HCT116 (cell line): ENCODE measurements at regions not wholly inside any gene's neighbourhood (a gene's known extent, or its start where the extent isn't known, plus 50 kb on each side); places are given as distances from the start of the nearest gene placed in this dataset.

Source experiments
- ATAC-seq: fragments of 200-7000 bp; cut with Tn5 transposase; 2 replicates; pipeline ENCODE4 v1.9.1; 2020; ENCODE audit warnings: mild to moderate bottlenecking, moderate library complexity
- BruUV-seq: library from RNA; stranded (reverse); fragments of 400-500 nt; replicated peaks from 2 replicates; lab custom pipeline; 2021; lab: Mats Ljungman, UMichigan
- CTCF ChIA-PET: fragments of 300-600 bp; sonication (Branson Sonifier 250); formaldehyde crosslinking; loops from one replicate; lab custom pipeline; 2021; ENCODE audit warnings: antibody characterized with exemption; lab: Charles Lee
- POLR2A ChIA-PET: fragments of 300-600, 350-600 bp; sonication (Branson Sonifier 250); formaldehyde crosslinking; loops from one replicate; lab custom pipeline; 2021; ENCODE audit warnings: antibody characterized with exemption; lab: Charles Lee
- RAD21 ChIA-PET, 2 experiments: fragments of 300-600 bp; sonication (Branson Sonifier 250); formaldehyde crosslinking; loops; one replicate each; lab custom pipeline; 2023; ENCODE audit warnings: low total read pairs in 2 of 2; ENCODE audit not compliant: uncharacterized antibody in 2 of 2, unreplicated experiment in 2 of 2, low non-redundant PET in 1 of 2; lab: Charles Lee
- DNase-seq: peaks from one replicate; pipeline ENCODE4 v3.0.0-alpha.2; 2010; ENCODE audit warnings: low read depth, low spot score
- H2AFZ ChIP-seq: fragments of 200-600 bp; shearing (Covaris generic), sonication (generic); 2 replicates; pipeline ENCODE4 v1.6.1; 2017; ENCODE audit warnings: low read depth, mixed run types, mixed read lengths, antibody characterized with exemption, low read length; ENCODE audit not compliant: poor library complexity, severe bottlenecking
- H3K27ac ChIP-seq: 2 replicates; pipeline ENCODE4 v1.5.1; 2012; ENCODE audit warnings: low read depth, low read length
- H3K27me3 ChIP-seq: fragments of 200-600 bp; sonication (generic); 2 replicates; pipeline ENCODE4 v1.6.1; 2016; ENCODE audit warnings: mixed run types, low read length, mixed read lengths; ENCODE audit not compliant: insufficient read depth
- H3K36me3 ChIP-seq, 2 experiments: fragments of 200-500 bp in 1 of 2; fragments of 200-600 bp in 1 of 2; sonication (Bioruptor generic) in 1 of 2; sonication (generic) in 1 of 2; 2 replicates each; pipeline versions ENCODE4 v1.5.1 to v1.6.1; 2014 to 2016; ENCODE audit warnings: low read length in 2 of 2, inconsistent platforms in 1 of 2, mixed read lengths in 1 of 2, mixed run types in 1 of 2; ENCODE audit not compliant: insufficient read depth in 2 of 2, control insufficient read depth in 1 of 2
- H3K4me1 ChIP-seq, 2 experiments: fragments of 200-600 bp in 1 of 2; sonication (generic) in 1 of 2; 2 replicates each; pipeline versions ENCODE4 v1.5.1 to v1.6.1; 2012 to 2017; ENCODE audit warnings: low read length in 2 of 2, inconsistent platforms in 1 of 2, mild to moderate bottlenecking in 1 of 2, mixed read lengths in 1 of 2, mixed run types in 1 of 2, moderate library complexity in 1 of 2; ENCODE audit not compliant: insufficient read depth in 2 of 2, control insufficient read depth in 1 of 2
- H3K4me2 ChIP-seq: fragments of 200-600 bp; sonication (generic); 2 replicates; pipeline ENCODE4 v1.6.1; 2017; ENCODE audit warnings: mixed run types, low read length, mixed read lengths
- H3K4me3 ChIP-seq, 2 experiments: fragments of 200-600 bp in 1 of 2; sonication (generic) in 1 of 2; replicated peaks in 1 of 2; 2 replicates each; pipeline ENCODE4 v1.5.1; 2011 to 2016; ENCODE audit warnings: low read length in 2 of 2, control low read depth in 1 of 2, low read depth in 1 of 2, mild to moderate bottlenecking in 1 of 2, mixed read lengths in 1 of 2, mixed run types in 1 of 2
- H3K79me2 ChIP-seq: fragments of 200-600 bp; sonication (generic); 2 replicates; pipeline ENCODE4 v1.6.1; 2017; ENCODE audit warnings: mild to moderate bottlenecking, mixed run types, low read length, moderate library complexity, mixed read lengths; ENCODE audit not compliant: insufficient read depth
- H3K9ac ChIP-seq: fragments of 200-600 bp; sonication (generic); 2 replicates; pipeline ENCODE4 v1.6.1; 2016; ENCODE audit warnings: low read length, mixed read lengths
- H3K9me2 ChIP-seq: fragments of 200-600 bp; sonication (generic), shearing (Covaris generic); 2 replicates; pipeline ENCODE4 v1.6.1; 2017; ENCODE audit warnings: mixed run types, mild to moderate bottlenecking, moderate library complexity; ENCODE audit not compliant: insufficient read depth
- H3K9me3 ChIP-seq, 2 experiments: fragments of 200-500 bp in 1 of 2; fragments of 200-600 bp in 1 of 2; sonication (Bioruptor generic) in 1 of 2; sonication (generic) in 1 of 2; 2 replicates each; pipeline ENCODE4 v1.6.1; 2014 to 2017; ENCODE audit warnings: low read length in 2 of 2, mixed read lengths in 2 of 2, inconsistent platforms in 1 of 2, low read depth in 1 of 2, mild to moderate bottlenecking in 1 of 2, mixed run types in 1 of 2, moderate library complexity in 1 of 2; ENCODE audit not compliant: control insufficient read depth in 1 of 2, insufficient read depth in 1 of 2
- H4K20me1 ChIP-seq: fragments of 200-600 bp; sonication (generic), shearing (Covaris generic); 2 replicates; pipeline ENCODE4 v1.6.1; 2017; ENCODE audit warnings: mixed run types, mild to moderate bottlenecking, moderate library complexity; ENCODE audit not compliant: insufficient read depth
- CBX3 ChIP-seq: IDR thresholded peaks from 2 replicates; pipeline ENCODE4 v1.6.1; 2012; ENCODE audit warnings: low read depth
- CEBPB ChIP-seq: IDR thresholded peaks from 2 replicates; pipeline ENCODE4 v1.6.1; 2012; ENCODE audit warnings: low read depth
- CTCF ChIP-seq, 3 experiments: fragments of 200-600 bp in 1 of 3; sonication (generic) in 1 of 3; IDR thresholded peaks in 2 of 3; conservative IDR thresholded peaks in 1 of 3; 2 replicates each; pipeline ENCODE4 v1.5.1; 2012 to 2017; ENCODE audit warnings: low read depth in 2 of 3, low read length in 2 of 3, antibody characterized with exemption in 1 of 3, borderline replicate concordance in 1 of 3, control low read depth in 1 of 3, mild to moderate bottlenecking in 1 of 3, mixed read lengths in 1 of 3, mixed run types in 1 of 3, moderate library complexity in 1 of 3; ENCODE audit not compliant: insufficient read depth in 1 of 3
- EGR1 ChIP-seq: IDR thresholded peaks from 2 replicates; pipeline ENCODE4 v1.6.1; 2012; ENCODE audit warnings: low read depth
- ELF1 ChIP-seq: IDR thresholded peaks from 2 replicates; pipeline ENCODE4 v1.6.1; 2012; ENCODE audit warnings: low read depth, borderline replicate concordance
- EZH2phosphoT487 ChIP-seq: fragments of 200-600 bp; IDR thresholded peaks from 2 replicates; pipeline ENCODE4 v1.6.1; 2018; ENCODE audit warnings: antibody characterized with exemption, borderline replicate concordance
- FOSL1 ChIP-seq: IDR thresholded peaks from 2 replicates; pipeline ENCODE4 v1.6.1; 2012; ENCODE audit warnings: low read depth
- JUND ChIP-seq: IDR thresholded peaks from 2 replicates; pipeline ENCODE4 v1.6.1; 2012
- POLR2A ChIP-seq: IDR thresholded peaks from 2 replicates; pipeline ENCODE4 v1.7.0; 2011; ENCODE audit warnings: borderline replicate concordance; ENCODE audit not compliant: insufficient read depth, insufficient read length; ENCODE audit errors: extremely low read depth
- POLR2AphosphoS5 ChIP-seq: IDR thresholded peaks from 2 replicates; pipeline ENCODE4 v1.6.1; 2011; ENCODE audit warnings: mild to moderate bottlenecking, low read depth, low read length, moderate library complexity
- RAD21 ChIP-seq: IDR thresholded peaks from 2 replicates; pipeline ENCODE4 v1.6.1; 2012; ENCODE audit warnings: low read depth, mild to moderate bottlenecking
- SIN3A ChIP-seq: IDR thresholded peaks from 2 replicates; pipeline ENCODE4 v1.6.1; 2012; ENCODE audit warnings: low read depth
- SRF ChIP-seq: IDR thresholded peaks from 2 replicates; pipeline ENCODE4 v1.6.1; 2012; ENCODE audit warnings: low read depth
- TCF7L2 ChIP-seq: IDR thresholded peaks from 2 replicates; pipeline ENCODE4 v1.7.0; 2011; ENCODE audit warnings: borderline replicate concordance, inconsistent platforms; ENCODE audit not compliant: insufficient read depth, insufficient read length; ENCODE audit errors: extremely low read depth
- YY1 ChIP-seq: IDR thresholded peaks from 2 replicates; pipeline ENCODE4 v1.6.1; 2011; ENCODE audit warnings: low read length, low read depth, moderate library complexity, mild to moderate bottlenecking; ENCODE audit not compliant: insufficient replicate concordance; ENCODE audit errors: extremely low read depth
- ZBTB33 ChIP-seq: IDR thresholded peaks from 2 replicates; pipeline ENCODE4 v1.6.1; 2011; ENCODE audit warnings: mild to moderate bottlenecking, low read length, moderate library complexity; ENCODE audit not compliant: insufficient replicate concordance; ENCODE audit errors: extremely low read depth
- ZFX ChIP-seq: fragments of 450-650 bp; IDR thresholded peaks from 2 replicates; pipeline ENCODE4 v1.6.1; 2017
- ZNF274 ChIP-seq: fragments of 200-500 bp; sonication (Bioruptor generic); IDR thresholded peaks from 2 replicates; pipeline ENCODE4 v1.6.1; 2014; ENCODE audit warnings: mild to moderate bottlenecking, low read depth, low read length, inconsistent platforms
- intact Hi-C: fragments of 100-400 bp; cut with micrococcal nuclease; formaldehyde crosslinking; loops from 2 replicates; pipeline ENCODE4 v1.10.0; 2022

GRCh38 chr3:30241721-30242120 lies 364.7 kb upstream of the TGFBR2 start:
- Histone ChIP-seq H3K79me2 (no peaks in the 10 kb centered on the region), H3K4me2 (no peak overlapping the region), H3K27ac (no peak overlapping the region), H2AFZ (no peak overlapping the region), H3K27me3 (no peaks in the 10 kb centered on the region), H3K9me3 (peaks cover 0 to 5% of the 10 kb centered on the region in 2 experiments; a peak in 1 of 4 replicates), H4K20me1 (no peaks in the 10 kb centered on the region), H3K36me3 (no peaks in the 10 kb centered on the region), H3K4me1 (no peaks in the 10 kb centered on the region), H3K9me2 (no peaks in the 10 kb centered on the region), H3K9ac (no peak overlapping the region), H3K4me3 (no peak overlapping the region)
- ATAC-seq (no peak), DNase-seq (no peak)
- ChIA-PET CTCF (no interaction called here), RAD21 (no interaction called here), POLR2A (no interaction called here)
- TF ChIP-seq CBX3 (no peak), ZFX (no peak), POLR2A (no peak), FOSL1 (no peak), TCF7L2 (no peak), CEBPB (no peak), JUND (no peak), ELF1 (no peak), POLR2AphosphoS5 (no peak), YY1 (no peak), ZNF274 (no peak), CTCF (IDR thresholded peaks at IDR 0.05 in 2 of 3, conservative IDR thresholded peaks at IDR 0.05 in 1 of 3; ENCODE audit: borderline replicate concordance in 1 of 3, insufficient read depth in 1 of 3, low read depth in 2 of 3, low read length in 2 of 3) (no peak), SIN3A (no peak), ZBTB33 (no peak), EZH2phosphoT487 (no peak), SRF (no peak), RAD21 (no peak), EGR1 (no peak)
- intact Hi-C loops, result no loop called here
- no TSS peak for BruUV-seq
